K562 (cell line): ENCODE measurements at regions not wholly inside any gene's neighbourhood (a gene's known extent, or its start where the extent isn't known, plus 50 kb on each side); places are given as distances from the start of the nearest gene placed in this dataset.
A peak's percentile ranks its signal among the peaks of the same experiment; 100 is the strongest.

Source experiments
- BRCA1 ChIP-seq, 2 experiments: fragments of 450-650 bp in 1 of 2; sonication (generic) in 1 of 2; formaldehyde crosslinking in 1 of 2; IDR thresholded peaks; 2 replicates each; pipeline versions ENCODE4 v1.5.0 to v1.6.1; 2017 to 2020; ENCODE audit warnings: mild to moderate bottlenecking in 1 of 2, missing genetic modification reagents in 1 of 2
- CBX2 ChIP-seq: fragments of 200-600 bp; sonication (generic); IDR thresholded peaks from one replicate; pipeline ENCODE4 v1.6.1; 2012; ENCODE audit warnings: mild to moderate bottlenecking, low read length, inconsistent platforms; ENCODE audit not compliant: insufficient read depth, poor library complexity, severe bottlenecking
- CEBPZ ChIP-seq: fragments of 150-350 bp; IDR thresholded peaks from 2 replicates; pipeline ENCODE4 v1.6.1; 2014; ENCODE audit warnings: low read depth, mild to moderate bottlenecking, low read length, borderline replicate concordance
- CTCF ChIP-seq, 3 experiments: IDR thresholded peaks in 2 of 3; conservative IDR thresholded peaks in 1 of 3; 2 replicates each; pipeline ENCODE4 v1.5.1; 2011 to 2012; ENCODE audit warnings: low read length in 3 of 3, mild to moderate bottlenecking in 3 of 3, control low read depth in 2 of 3, improper control_type of control experiment in 1 of 3, inconsistent platforms in 1 of 3, low read depth in 1 of 3, mixed read lengths in 1 of 3, moderate library complexity in 1 of 3; ENCODE audit not compliant: insufficient read depth in 2 of 3
- EGR1 ChIP-seq: fragments of 450-650 bp; conservative IDR thresholded peaks from 2 replicates; pipeline ENCODE4 v1.6.1; 2017; ENCODE audit warnings: mild to moderate bottlenecking
- MXI1 ChIP-seq: IDR thresholded peaks from 2 replicates; pipeline ENCODE4 v1.6.1; 2011; ENCODE audit warnings: low read depth, mild to moderate bottlenecking, improper control_type of control experiment, low read length
- SMC3 ChIP-seq: conservative IDR thresholded peaks from 2 replicates; pipeline ENCODE4 v1.6.1; 2011; ENCODE audit warnings: low read depth, low read length, improper control_type of control experiment; ENCODE audit not compliant: insufficient read depth
- ZBTB8A ChIP-seq: fragments of 450-650 bp; IDR thresholded peaks from 2 replicates; pipeline ENCODE4 v1.6.1; 2018; ENCODE audit warnings: mild to moderate bottlenecking, moderate library complexity; ENCODE audit not compliant: partially characterized antibody
- ZNF217 ChIP-seq: sonication (generic); formaldehyde crosslinking; IDR thresholded peaks from 2 replicates; pipeline ENCODE4 v1.8.0; 2022; ENCODE audit warnings: mild to moderate bottlenecking, missing genetic modification reagents
- ZNF561 ChIP-seq: fragments of 450-650 bp; formaldehyde crosslinking; conservative IDR thresholded peaks from 2 replicates; pipeline ENCODE4 v1.4.0; 2020; ENCODE audit warnings: mild to moderate bottlenecking, moderate library complexity
- TF ChIP-seq, protein P1 (sequence below): sonication (generic); formaldehyde crosslinking; IDR thresholded peaks from 2 replicates; pipeline ENCODE4 v1.8.1; 2023; ENCODE audit warnings: missing genetic modification reagents, mild to moderate bottlenecking, borderline replicate concordance
- TF ChIP-seq, protein P2 (sequence below): IDR thresholded peaks from 3 replicates; pipeline ENCODE4 v1.6.1; 2011; ENCODE audit warnings: borderline replicate concordance, mild to moderate bottlenecking; ENCODE audit not compliant: insufficient read length, insufficient read depth
- TF ChIP-seq, protein P3 (sequence below), 2 experiments: fragments of 450-650 bp in 1 of 2; sonication (generic) in 1 of 2; formaldehyde crosslinking in 1 of 2; IDR thresholded peaks in 1 of 2; conservative IDR thresholded peaks in 1 of 2; 2 replicates each; pipeline versions ENCODE4 v1.6.1 to v1.8.1; 2016 to 2023; ENCODE audit warnings: mild to moderate bottlenecking in 2 of 2, moderate library complexity in 2 of 2, inconsistent platforms in 1 of 2, missing genetic modification reagents in 1 of 2

- TF ChIP-seq MXI1 (no peak), ZBTB8A (no peak), EGR1 (no peak), ZNF217 (CRISPR knock-in tag) (no peak), CEBPZ (no peak), ZNF561 (CRISPR knock-in tag) (no peak), BRCA1 (IDR thresholded peaks at IDR 0.05) (no peak), BRCA1 (CRISPR knock-in tag; IDR thresholded peaks at IDR 0.05) (no peak), CTCF (IDR thresholded peaks at IDR 0.05 in 2 of 3, conservative IDR thresholded peaks at IDR 0.05 in 1 of 3; ENCODE audit: insufficient read depth in 2 of 3, low read depth in 1 of 3, low read length in 3 of 3) (no peak), CBX2 (no peak), SMC3 (no peak)
- TF ChIP-seq, protein P1, sequence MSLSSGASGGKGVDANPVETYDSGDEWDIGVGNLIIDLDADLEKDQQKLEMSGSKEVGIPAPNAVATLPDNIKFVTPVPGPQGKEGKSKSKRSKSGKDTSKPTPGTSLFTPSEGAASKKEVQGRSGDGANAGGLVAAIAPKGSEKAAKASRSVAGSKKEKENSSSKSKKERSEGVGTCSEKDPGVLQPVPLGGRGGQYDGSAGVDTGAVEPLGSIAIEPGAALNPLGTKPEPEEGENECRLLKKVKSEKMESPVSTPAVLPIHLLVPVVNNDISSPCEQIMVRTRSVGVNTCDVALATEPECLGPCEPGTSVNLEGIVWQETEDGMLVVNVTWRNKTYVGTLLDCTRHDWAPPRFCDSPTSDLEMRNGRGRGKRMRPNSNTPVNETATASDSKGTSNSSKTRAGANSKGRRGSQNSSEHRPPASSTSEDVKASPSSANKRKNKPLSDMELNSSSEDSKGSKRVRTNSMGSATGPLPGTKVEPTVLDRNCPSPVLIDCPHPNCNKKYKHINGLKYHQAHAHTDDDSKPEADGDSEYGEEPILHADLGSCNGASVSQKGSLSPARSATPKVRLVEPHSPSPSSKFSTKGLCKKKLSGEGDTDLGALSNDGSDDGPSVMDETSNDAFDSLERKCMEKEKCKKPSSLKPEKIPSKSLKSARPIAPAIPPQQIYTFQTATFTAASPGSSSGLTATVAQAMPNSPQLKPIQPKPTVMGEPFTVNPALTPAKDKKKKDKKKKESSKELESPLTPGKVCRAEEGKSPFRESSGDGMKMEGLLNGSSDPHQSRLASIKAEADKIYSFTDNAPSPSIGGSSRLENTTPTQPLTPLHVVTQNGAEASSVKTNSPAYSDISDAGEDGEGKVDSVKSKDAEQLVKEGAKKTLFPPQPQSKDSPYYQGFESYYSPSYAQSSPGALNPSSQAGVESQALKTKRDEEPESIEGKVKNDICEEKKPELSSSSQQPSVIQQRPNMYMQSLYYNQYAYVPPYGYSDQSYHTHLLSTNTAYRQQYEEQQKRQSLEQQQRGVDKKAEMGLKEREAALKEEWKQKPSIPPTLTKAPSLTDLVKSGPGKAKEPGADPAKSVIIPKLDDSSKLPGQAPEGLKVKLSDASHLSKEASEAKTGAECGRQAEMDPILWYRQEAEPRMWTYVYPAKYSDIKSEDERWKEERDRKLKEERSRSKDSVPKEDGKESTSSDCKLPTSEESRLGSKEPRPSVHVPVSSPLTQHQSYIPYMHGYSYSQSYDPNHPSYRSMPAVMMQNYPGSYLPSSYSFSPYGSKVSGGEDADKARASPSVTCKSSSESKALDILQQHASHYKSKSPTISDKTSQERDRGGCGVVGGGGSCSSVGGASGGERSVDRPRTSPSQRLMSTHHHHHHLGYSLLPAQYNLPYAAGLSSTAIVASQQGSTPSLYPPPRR (CRISPR knock-in tag) = no peak
- TF ChIP-seq, protein P2, sequence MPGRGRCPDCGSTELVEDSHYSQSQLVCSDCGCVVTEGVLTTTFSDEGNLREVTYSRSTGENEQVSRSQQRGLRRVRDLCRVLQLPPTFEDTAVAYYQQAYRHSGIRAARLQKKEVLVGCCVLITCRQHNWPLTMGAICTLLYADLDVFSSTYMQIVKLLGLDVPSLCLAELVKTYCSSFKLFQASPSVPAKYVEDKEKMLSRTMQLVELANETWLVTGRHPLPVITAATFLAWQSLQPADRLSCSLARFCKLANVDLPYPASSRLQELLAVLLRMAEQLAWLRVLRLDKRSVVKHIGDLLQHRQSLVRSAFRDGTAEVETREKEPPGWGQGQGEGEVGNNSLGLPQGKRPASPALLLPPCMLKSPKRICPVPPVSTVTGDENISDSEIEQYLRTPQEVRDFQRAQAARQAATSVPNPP = no peak
- TF ChIP-seq, protein P3, sequence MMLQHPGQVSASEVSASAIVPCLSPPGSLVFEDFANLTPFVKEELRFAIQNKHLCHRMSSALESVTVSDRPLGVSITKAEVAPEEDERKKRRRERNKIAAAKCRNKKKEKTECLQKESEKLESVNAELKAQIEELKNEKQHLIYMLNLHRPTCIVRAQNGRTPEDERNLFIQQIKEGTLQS (IDR thresholded peaks at IDR 0.05) = peak; percentile 63
- TF ChIP-seq, protein P3 (CRISPR knock-in tag; conservative IDR thresholded peaks at IDR 0.05) = no peak
Measured at GRCh38 chr3:72174890-72175289, 389.9 kb upstream of the PROK2 start.
